ENCODE measurements at regions not wholly inside any gene's neighbourhood (a gene's known extent, or its start where the extent isn't known, plus 50 kb on each side); places are given as distances from the start of the nearest gene placed in this dataset.

DNA sequence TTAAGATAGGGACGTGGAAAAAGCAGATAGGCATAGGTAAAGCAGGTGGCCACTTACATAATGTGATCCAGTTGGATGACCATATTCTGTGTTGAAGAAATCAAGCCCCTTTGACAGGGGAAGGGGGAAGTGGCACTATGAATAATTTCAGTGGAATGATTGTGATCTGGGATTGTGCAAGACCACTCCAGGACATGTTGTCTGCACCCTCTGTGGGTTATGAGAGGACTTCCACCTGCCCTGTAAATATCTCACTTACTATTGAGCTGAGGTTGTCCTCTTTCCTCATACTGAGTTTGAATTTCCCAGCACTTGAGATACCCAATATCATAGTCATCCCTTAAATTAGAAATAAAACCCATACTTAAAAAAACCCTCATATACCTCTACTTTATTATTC is 220.7 kb downstream of the IRS1 start:
- TF ChIP-seq, protein P1, sequence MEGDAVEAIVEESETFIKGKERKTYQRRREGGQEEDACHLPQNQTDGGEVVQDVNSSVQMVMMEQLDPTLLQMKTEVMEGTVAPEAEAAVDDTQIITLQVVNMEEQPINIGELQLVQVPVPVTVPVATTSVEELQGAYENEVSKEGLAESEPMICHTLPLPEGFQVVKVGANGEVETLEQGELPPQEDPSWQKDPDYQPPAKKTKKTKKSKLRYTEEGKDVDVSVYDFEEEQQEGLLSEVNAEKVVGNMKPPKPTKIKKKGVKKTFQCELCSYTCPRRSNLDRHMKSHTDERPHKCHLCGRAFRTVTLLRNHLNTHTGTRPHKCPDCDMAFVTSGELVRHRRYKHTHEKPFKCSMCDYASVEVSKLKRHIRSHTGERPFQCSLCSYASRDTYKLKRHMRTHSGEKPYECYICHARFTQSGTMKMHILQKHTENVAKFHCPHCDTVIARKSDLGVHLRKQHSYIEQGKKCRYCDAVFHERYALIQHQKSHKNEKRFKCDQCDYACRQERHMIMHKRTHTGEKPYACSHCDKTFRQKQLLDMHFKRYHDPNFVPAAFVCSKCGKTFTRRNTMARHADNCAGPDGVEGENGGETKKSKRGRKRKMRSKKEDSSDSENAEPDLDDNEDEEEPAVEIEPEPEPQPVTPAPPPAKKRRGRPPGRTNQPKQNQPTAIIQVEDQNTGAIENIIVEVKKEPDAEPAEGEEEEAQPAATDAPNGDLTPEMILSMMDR (IDR thresholded peaks at IDR 0.05), result no peak

- TF ChIP-seq, protein P1 (IDR thresholded peaks at IDR 0.05), result no peak
Measured at GRCh38 chr2:226578373-226578772, 221.2 kb downstream of the IRS1 start.

DNA sequence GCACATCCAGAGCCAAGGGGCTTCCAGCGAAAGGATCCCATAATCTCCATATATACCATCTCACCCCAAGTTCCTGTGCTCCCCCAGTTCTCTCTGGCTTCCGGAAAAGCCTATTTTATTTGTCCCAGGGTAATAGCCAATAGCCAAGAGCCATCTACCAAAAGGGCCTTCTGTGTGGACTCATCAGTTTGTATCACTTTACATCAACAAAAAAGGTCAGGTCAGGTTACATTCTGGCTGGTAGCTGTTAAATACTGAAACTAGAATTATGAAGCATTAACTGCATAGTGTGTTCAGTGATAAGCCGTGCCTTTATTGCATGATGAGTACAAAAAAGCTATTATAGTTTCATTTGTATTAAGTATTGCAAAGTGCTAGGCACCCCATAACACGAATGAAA is 223.7 kb downstream of the IRS1 start:
- TF ChIP-seq, protein P1 (IDR thresholded peaks at IDR 0.05), result no peak

- TF ChIP-seq, protein P1 (IDR thresholded peaks at IDR 0.05), result no peak
Measured at GRCh38 chr2:226573158-226573557, 226.5 kb downstream of the IRS1 start.

DNA sequence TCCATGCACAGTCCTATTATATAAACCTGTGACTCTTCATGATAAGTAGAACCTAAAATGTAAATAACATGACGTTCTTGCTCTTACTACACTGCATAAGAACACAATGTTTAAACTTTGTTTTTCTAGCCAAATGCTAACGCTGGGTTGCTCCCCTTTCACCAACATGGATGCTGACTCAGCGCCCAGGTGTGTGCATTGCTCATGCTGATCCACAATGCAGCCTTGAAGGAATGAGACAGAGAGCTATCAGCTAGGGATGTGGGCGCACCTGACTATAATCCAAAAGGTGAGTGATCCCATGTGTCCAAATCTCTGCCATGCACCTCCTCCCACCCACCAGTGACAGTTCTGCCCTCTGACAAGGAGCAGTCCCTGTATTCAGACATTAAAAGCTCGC is 235.0 kb downstream of the IRS1 start:
- TF ChIP-seq, protein P1 (IDR thresholded peaks at IDR 0.05), result no peak

DNA sequence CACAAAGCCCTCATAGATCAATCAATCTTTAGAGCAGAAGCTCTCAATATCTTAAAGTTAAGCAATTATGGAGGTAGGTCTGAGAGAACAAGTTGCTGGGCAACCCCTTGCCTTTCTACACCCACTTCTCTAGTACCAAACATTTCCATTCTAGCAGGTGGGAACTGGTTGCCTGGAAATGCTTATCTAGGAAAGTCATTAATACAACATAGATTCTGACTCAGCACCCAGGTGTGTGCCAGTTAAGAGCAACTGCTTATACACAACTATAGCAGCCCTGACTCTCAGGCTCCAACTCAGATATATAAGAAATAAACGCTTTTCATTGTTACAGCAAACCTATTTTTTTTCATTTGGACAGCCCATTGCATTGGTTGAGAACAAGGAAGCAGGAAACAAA is 237.7 kb downstream of the IRS1 start:
- TF ChIP-seq, protein P1 (IDR thresholded peaks at IDR 0.05), result no peak

DNA sequence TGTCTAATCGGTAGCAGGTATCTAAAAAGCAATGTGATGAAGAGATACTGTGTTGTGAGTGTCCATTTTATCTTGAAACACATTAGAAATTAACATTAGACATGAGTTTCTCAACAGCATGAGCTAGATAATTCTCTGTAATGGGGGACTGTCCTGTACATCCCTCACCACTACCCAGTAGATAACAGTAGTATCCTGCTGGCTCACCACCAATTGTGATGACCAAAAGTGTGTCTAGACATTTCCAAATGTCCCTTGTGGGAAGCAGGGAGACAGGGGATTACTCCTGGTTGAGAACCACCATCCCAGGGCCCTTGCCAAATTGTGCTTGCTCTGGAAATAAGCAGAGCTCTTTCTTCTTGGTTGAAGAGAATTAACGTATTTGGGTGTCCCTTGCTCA is 239.3 kb downstream of the IRS1 start:
- TF ChIP-seq, protein P1 (IDR thresholded peaks at IDR 0.05), result no peak

DNA sequence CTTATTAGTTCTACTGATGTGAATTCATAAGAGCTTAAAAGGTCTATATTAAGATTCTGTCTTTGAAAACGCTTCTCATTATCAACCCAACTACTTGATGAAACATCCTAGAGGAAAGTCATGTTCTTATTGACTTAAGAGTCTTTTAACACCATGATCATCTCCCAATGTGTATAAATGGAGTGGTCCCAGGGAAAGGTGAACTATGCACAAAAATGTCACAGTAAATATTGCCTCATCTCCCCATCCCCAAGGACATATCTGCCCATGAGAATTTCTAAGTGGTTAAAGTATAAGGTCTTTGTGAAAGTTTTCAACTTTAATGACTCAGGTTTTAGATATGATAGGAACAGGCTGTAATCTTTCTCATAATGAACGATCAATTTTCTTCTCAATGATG is 240.1 kb downstream of the IRS1 start:
- TF ChIP-seq, protein P1 (IDR thresholded peaks at IDR 0.05), result no peak
